GM23338 (cell line): ENCODE measurements at regions not wholly inside any gene's neighbourhood (a gene's known extent, or its start where the extent isn't known, plus 50 kb on each side); places are given as distances from the start of the nearest gene placed in this dataset.

Source experiments
- ATAC-seq: fragments of 200-7000 bp; cut with Tn5 transposase; 3 replicates; pipeline ENCODE4 v1.9.1; 2020
- DNase-seq: peaks from one replicate; pipeline ENCODE4 v3.0.0-alpha.2; 2015; ENCODE audit warnings: low spot score
- H2AFZ ChIP-seq: fragments of 200-600 bp; sonication (generic); 2 replicates; pipeline ENCODE4 v1.8.0; 2016; ENCODE audit warnings: antibody characterized with exemption, mild to moderate bottlenecking, moderate library complexity
- H3F3A ChIP-seq: fragments of 200-600 bp; sonication (generic); replicated peaks from 2 replicates; pipeline ENCODE4 v1.8.0; 2017; ENCODE audit warnings: antibody characterized with exemption, mixed run types, low read depth
- H3K27ac ChIP-seq: fragments of 200-600 bp; sonication (generic); 2 replicates; pipeline ENCODE4 v1.6.1; 2016; ENCODE audit warnings: low read depth
- H3K27me3 ChIP-seq: fragments of 200-600 bp; sonication (generic); 2 replicates; pipeline ENCODE4 v1.8.0; 2016; ENCODE audit warnings: mild to moderate bottlenecking, mixed run types, moderate library complexity; ENCODE audit not compliant: insufficient read depth
- H3K36me3 ChIP-seq: fragments of 200-600 bp; sonication (generic); 2 replicates; pipeline ENCODE4 v1.8.0; 2016; ENCODE audit warnings: mild to moderate bottlenecking; ENCODE audit not compliant: insufficient read depth
- H3K4me1 ChIP-seq: fragments of 200-600 bp; sonication (generic); 2 replicates; pipeline ENCODE4 v1.8.0; 2016; ENCODE audit warnings: mild to moderate bottlenecking, moderate library complexity; ENCODE audit not compliant: insufficient read depth
- H3K4me2 ChIP-seq: fragments of 200-600 bp; sonication (generic); 2 replicates; pipeline ENCODE4 v1.7.1; 2017; ENCODE audit warnings: mixed run types
- H3K4me3 ChIP-seq: fragments of 200-600 bp; sonication (generic); 2 replicates; pipeline ENCODE4 v1.6.1; 2016; ENCODE audit warnings: mixed run types
- H3K79me2 ChIP-seq: fragments of 200-600 bp; sonication (generic); replicated peaks from 2 replicates; pipeline ENCODE4 v1.8.0; 2017; ENCODE audit warnings: mild to moderate bottlenecking; ENCODE audit not compliant: insufficient read depth
- H3K9me2 ChIP-seq: fragments of 200-600 bp; sonication (generic); 2 replicates; pipeline ENCODE4 v1.8.0; 2017; ENCODE audit not compliant: insufficient read depth
- H4K20me1 ChIP-seq: fragments of 200-600 bp; sonication (generic); replicated peaks from 2 replicates; pipeline ENCODE4 v1.8.0; 2017; ENCODE audit warnings: mild to moderate bottlenecking; ENCODE audit not compliant: insufficient read depth
- H3K27ac Mint-ChIP-seq: 2 replicates; pipeline ENCODE4 v1.8.0; 2020; ENCODE audit warnings: inconsistent platforms, mild to moderate bottlenecking, moderate library complexity, mixed read lengths
- H3K27me3 Mint-ChIP-seq: 3 replicates; pipeline ENCODE4 v1.8.0; 2022; ENCODE audit warnings: low read depth, mild to moderate bottlenecking, moderate library complexity, mixed read lengths, inconsistent platforms; ENCODE audit not compliant: insufficient read depth, poor library complexity
- H3K36me3 Mint-ChIP-seq: 3 replicates; pipeline ENCODE4 v1.8.0; 2021; ENCODE audit warnings: low read depth, mild to moderate bottlenecking, inconsistent platforms, moderate library complexity, mixed read lengths
- H3K4me1 Mint-ChIP-seq: 3 replicates; pipeline ENCODE4 v1.8.0; 2020; ENCODE audit warnings: mild to moderate bottlenecking, inconsistent platforms, mixed read lengths
- H3K4me3 Mint-ChIP-seq: 3 replicates; pipeline ENCODE4 v1.8.0; 2021; ENCODE audit warnings: moderate library complexity, mild to moderate bottlenecking, inconsistent platforms, mixed read lengths
- H3K9me3 Mint-ChIP-seq: 3 replicates; pipeline ENCODE4 v1.8.0; 2020; ENCODE audit warnings: moderate library complexity, mild to moderate bottlenecking, inconsistent platforms, mixed read lengths
- CREB1 ChIP-seq: fragments of 250-450 bp; sonication (Bioruptor Pico); IDR thresholded peaks from 2 replicates; pipeline ENCODE4 v1.5.0; 2020; ENCODE audit warnings: low read depth, mild to moderate bottlenecking, moderate library complexity
- EZH2 ChIP-seq: fragments of 200-600 bp; sonication (generic); IDR thresholded peaks from one replicate; pipeline ENCODE4 v1.8.0; 2017; ENCODE audit warnings: antibody characterized with exemption, mild to moderate bottlenecking, low read depth; ENCODE audit not compliant: unreplicated experiment
- EZH2phosphoT487 ChIP-seq: fragments of 200-600 bp; sonication (generic); IDR thresholded peaks from one replicate; pipeline ENCODE4 v1.8.1; 2018; ENCODE audit warnings: antibody characterized with exemption; ENCODE audit not compliant: unreplicated experiment
- JUNB ChIP-seq: IDR thresholded peaks from one replicate; pipeline ENCODE4 v1.6.1; 2016; ENCODE audit warnings: antibody characterized with exemption; ENCODE audit not compliant: unreplicated experiment
- NANOG ChIP-seq: IDR thresholded peaks from 2 replicates; pipeline ENCODE4 v1.6.1; 2016; ENCODE audit warnings: antibody characterized with exemption, borderline replicate concordance
- POLR2AphosphoS5 ChIP-seq: IDR thresholded peaks from 2 replicates; pipeline ENCODE4 v1.6.1; 2016; ENCODE audit warnings: antibody characterized with exemption, low read depth
- STAT1 ChIP-seq: IDR thresholded peaks from one replicate; pipeline ENCODE4 v1.6.1; 2016; ENCODE audit warnings: antibody characterized with exemption; ENCODE audit not compliant: unreplicated experiment
- ZNF114 ChIP-seq: fragments of 250-450 bp; sonication (Bioruptor Pico); IDR thresholded peaks from 2 replicates; pipeline ENCODE4 v1.5.0; 2020; ENCODE audit warnings: mild to moderate bottlenecking, moderate library complexity
- ZNF331 ChIP-seq: fragments of 250-450 bp; sonication (Bioruptor Pico); IDR thresholded peaks from 2 replicates; pipeline ENCODE4 v1.5.0; 2020; ENCODE audit warnings: low read depth, mild to moderate bottlenecking, moderate library complexity
- ZNF462 ChIP-seq: fragments of 250-450 bp; sonication (Bioruptor Pico); IDR thresholded peaks from 2 replicates; pipeline ENCODE4 v1.5.0; 2020; ENCODE audit warnings: mild to moderate bottlenecking, moderate library complexity
- TF ChIP-seq, protein P1 (sequence below): IDR thresholded peaks from 2 replicates; pipeline ENCODE4 v1.6.1; 2016; ENCODE audit warnings: antibody characterized with exemption
- TF ChIP-seq, protein P2 (sequence below): IDR thresholded peaks from one replicate; pipeline ENCODE4 v1.6.1; 2018; ENCODE audit warnings: antibody characterized with exemption; ENCODE audit not compliant: unreplicated experiment
- TF ChIP-seq, protein P3 (sequence below), 2 experiments: fragments of 200-600 bp in 1 of 2; sonication (generic) in 1 of 2; conservative IDR thresholded peaks; 2 replicates each; pipeline versions ENCODE4 v1.5.1 to v1.6.1; 2016 to 2017; ENCODE audit warnings: antibody characterized with exemption in 2 of 2, low read depth in 2 of 2, mild to moderate bottlenecking in 2 of 2, moderate library complexity in 1 of 2

DNA sequence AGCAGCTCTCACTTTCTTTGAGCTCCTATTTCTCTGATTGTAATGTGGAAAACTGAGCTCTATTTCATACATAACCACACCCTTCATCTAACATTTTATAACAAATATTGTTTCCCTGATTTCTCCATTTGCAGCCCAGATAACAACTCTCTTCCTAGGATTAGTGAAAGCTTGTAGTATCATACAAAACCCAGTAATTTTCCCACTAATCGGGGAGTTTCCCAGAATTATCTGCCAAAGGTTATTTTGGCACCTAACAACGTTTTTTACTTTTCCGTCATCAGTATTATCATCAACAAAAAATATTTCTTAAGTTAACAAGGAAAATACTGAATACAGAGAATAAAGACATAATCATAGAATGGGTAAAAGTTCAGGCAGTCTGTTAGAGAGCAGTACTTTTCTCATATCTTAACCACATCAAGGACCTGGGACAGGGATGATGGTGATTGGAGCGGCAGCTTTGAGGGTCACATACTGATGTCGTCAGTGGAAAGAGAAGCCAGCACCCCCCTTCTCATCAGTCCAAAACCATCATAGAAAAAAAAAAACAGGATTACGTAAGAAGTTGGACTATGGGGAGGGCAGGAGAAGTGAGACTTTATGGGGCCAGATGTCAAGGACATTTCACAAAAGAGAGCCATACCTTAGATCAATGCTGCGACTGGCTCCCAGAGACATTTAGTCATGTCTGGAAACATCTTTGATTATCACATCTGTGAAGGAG, 166.1 kb upstream of the TNFAIP3 start:
- H3F3A ChIP-seq, result no peaks in the 10 kb centered on the region

More for the DNA sequence above, 166.1 kb upstream of the TNFAIP3 start:
- no peak overlapping the region for H3K4me3 ChIP-seq
- H3K27me3 ChIP-seq, result no peaks in the 10 kb centered on the region
- H3K36me3 ChIP-seq, result no peaks in the 10 kb centered on the region
- H3K27ac ChIP-seq, result no peak overlapping the region
- DNase-seq (no peak), ATAC-seq (no peak)
- H4K20me1 ChIP-seq, result no peaks in the 10 kb centered on the region; the same call in 1 of the 2 replicates
- H3K27ac Mint-ChIP-seq, result no peak overlapping the region
- no peak overlapping the region for H3K4me3 Mint-ChIP-seq
- H3K4me2 ChIP-seq, result no peak overlapping the region
- peaks cover 7% of the 10 kb centered on the region; the same call in 1 of the 2 replicates for H3K9me2 ChIP-seq
- peaks cover 2% of the 10 kb centered on the region for H3K27me3 Mint-ChIP-seq
- H3K9me3 Mint-ChIP-seq, result no peaks in the 10 kb centered on the region
- H3K36me3 Mint-ChIP-seq, result no peaks in the 10 kb centered on the region
- no peaks in the 10 kb centered on the region for H3K79me2 ChIP-seq
- TF ChIP-seq ZNF331 (CRISPR knock-in tag), result no peak
- TF ChIP-seq STAT1, result no peak
- TF ChIP-seq, protein P1, sequence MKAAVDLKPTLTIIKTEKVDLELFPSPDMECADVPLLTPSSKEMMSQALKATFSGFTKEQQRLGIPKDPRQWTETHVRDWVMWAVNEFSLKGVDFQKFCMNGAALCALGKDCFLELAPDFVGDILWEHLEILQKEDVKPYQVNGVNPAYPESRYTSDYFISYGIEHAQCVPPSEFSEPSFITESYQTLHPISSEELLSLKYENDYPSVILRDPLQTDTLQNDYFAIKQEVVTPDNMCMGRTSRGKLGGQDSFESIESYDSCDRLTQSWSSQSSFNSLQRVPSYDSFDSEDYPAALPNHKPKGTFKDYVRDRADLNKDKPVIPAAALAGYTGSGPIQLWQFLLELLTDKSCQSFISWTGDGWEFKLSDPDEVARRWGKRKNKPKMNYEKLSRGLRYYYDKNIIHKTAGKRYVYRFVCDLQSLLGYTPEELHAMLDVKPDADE, result no peak
- no peak for TF ChIP-seq NANOG
- TF ChIP-seq, protein P2, sequence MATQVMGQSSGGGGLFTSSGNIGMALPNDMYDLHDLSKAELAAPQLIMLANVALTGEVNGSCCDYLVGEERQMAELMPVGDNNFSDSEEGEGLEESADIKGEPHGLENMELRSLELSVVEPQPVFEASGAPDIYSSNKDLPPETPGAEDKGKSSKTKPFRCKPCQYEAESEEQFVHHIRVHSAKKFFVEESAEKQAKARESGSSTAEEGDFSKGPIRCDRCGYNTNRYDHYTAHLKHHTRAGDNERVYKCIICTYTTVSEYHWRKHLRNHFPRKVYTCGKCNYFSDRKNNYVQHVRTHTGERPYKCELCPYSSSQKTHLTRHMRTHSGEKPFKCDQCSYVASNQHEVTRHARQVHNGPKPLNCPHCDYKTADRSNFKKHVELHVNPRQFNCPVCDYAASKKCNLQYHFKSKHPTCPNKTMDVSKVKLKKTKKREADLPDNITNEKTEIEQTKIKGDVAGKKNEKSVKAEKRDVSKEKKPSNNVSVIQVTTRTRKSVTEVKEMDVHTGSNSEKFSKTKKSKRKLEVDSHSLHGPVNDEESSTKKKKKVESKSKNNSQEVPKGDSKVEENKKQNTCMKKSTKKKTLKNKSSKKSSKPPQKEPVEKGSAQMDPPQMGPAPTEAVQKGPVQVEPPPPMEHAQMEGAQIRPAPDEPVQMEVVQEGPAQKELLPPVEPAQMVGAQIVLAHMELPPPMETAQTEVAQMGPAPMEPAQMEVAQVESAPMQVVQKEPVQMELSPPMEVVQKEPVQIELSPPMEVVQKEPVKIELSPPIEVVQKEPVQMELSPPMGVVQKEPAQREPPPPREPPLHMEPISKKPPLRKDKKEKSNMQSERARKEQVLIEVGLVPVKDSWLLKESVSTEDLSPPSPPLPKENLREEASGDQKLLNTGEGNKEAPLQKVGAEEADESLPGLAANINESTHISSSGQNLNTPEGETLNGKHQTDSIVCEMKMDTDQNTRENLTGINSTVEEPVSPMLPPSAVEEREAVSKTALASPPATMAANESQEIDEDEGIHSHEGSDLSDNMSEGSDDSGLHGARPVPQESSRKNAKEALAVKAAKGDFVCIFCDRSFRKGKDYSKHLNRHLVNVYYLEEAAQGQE, result no peak
- TF ChIP-seq, protein P3, sequence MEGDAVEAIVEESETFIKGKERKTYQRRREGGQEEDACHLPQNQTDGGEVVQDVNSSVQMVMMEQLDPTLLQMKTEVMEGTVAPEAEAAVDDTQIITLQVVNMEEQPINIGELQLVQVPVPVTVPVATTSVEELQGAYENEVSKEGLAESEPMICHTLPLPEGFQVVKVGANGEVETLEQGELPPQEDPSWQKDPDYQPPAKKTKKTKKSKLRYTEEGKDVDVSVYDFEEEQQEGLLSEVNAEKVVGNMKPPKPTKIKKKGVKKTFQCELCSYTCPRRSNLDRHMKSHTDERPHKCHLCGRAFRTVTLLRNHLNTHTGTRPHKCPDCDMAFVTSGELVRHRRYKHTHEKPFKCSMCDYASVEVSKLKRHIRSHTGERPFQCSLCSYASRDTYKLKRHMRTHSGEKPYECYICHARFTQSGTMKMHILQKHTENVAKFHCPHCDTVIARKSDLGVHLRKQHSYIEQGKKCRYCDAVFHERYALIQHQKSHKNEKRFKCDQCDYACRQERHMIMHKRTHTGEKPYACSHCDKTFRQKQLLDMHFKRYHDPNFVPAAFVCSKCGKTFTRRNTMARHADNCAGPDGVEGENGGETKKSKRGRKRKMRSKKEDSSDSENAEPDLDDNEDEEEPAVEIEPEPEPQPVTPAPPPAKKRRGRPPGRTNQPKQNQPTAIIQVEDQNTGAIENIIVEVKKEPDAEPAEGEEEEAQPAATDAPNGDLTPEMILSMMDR (conservative IDR thresholded peaks at IDR 0.05; ENCODE audit: low read depth in 2 of 2), result no peak
- no peak for TF ChIP-seq EZH2phosphoT487
- no peak for TF ChIP-seq ZNF462 (CRISPR knock-in tag)
- no peak for TF ChIP-seq POLR2AphosphoS5
- TF ChIP-seq EZH2, result no peak
- no peak for TF ChIP-seq JUNB
- no peak for TF ChIP-seq CREB1 (CRISPR knock-in tag)
- no peak for TF ChIP-seq ZNF114 (CRISPR knock-in tag)
- peaks cover 7% of the 10 kb centered on the region; the same call in 2 of the 3 replicates for H3K4me1 Mint-ChIP-seq
- H3K4me1 ChIP-seq, result no peaks in the 10 kb centered on the region; the same call in 1 of the 2 replicates
- H2AFZ ChIP-seq, result no peak overlapping the region
